Activated B cell treated with CpG ODN at 0.5 μM for 24 hours (primary cell): ENCODE measurements at regions not wholly inside any gene's neighbourhood (a gene's known extent, or its start where the extent isn't known, plus 50 kb on each side); places are given as distances from the start of the nearest gene placed in this dataset.

ENCODE experiments used
- ATAC-seq: fragments of 200-7000 bp; cut with Tn5 transposase; one replicate; pipeline ENCODE4 v1.10.0; 2021; ENCODE audit warnings: low read depth, mild to moderate bottlenecking, moderate library complexity
- CTCF ChIA-PET: fragments of 350-600 bp; sonication (Branson Sonifier 250); formaldehyde crosslinking; loops from one replicate; lab custom pipeline; 2021; ENCODE audit warnings: antibody characterized with exemption; lab: Charles Lee
- POLR2A ChIA-PET: fragments of 350-600 bp; sonication (Branson Sonifier 250); formaldehyde crosslinking; loops from one replicate; lab custom pipeline; 2021; ENCODE audit warnings: antibody characterized with exemption; lab: Charles Lee
- DNase-seq: peaks from one replicate; pipeline ENCODE4 v3.0.0; 2022
- H3K27ac Mint-ChIP-seq: one replicate; pipeline ENCODE4 v1.8.0; 2020; ENCODE audit warnings: mixed read lengths
- H3K27me3 Mint-ChIP-seq: one replicate; pipeline ENCODE4 v1.8.0; 2021; ENCODE audit warnings: mixed read lengths
- H3K36me3 Mint-ChIP-seq: one replicate; pipeline ENCODE4 v1.8.0; 2021; ENCODE audit warnings: low read depth, mixed read lengths
- H3K4me1 Mint-ChIP-seq: one replicate; pipeline ENCODE4 v1.8.0; 2021; ENCODE audit warnings: mixed read lengths
- H3K4me3 Mint-ChIP-seq: one replicate; pipeline ENCODE4 v1.8.0; 2020; ENCODE audit warnings: mild to moderate bottlenecking, mixed read lengths
- H3K9me3 Mint-ChIP-seq: one replicate; pipeline ENCODE4 v1.8.0; 2020; ENCODE audit warnings: mixed read lengths
- CTCF ChIP-seq: fragments of 200-600 bp; IDR thresholded peaks from one replicate; pipeline ENCODE4 v1.8.0; 2022; ENCODE audit warnings: antibody characterized with exemption, mild to moderate bottlenecking
- intact Hi-C: fragments of 100-400 bp; cut with micrococcal nuclease; formaldehyde crosslinking; loops from one replicate; pipeline ENCODE4 v1.15.1; 2024

- DNase-seq (no peak), ATAC-seq (no peak)
- H3K36me3 Mint-ChIP-seq, result no peaks in the 10 kb centered on the region
- POLR2A ChIA-PET, result no interaction called here
- H3K4me1 Mint-ChIP-seq, result no peaks in the 10 kb centered on the region
- no peak for TF ChIP-seq CTCF
- peaks cover 8% of the 10 kb centered on the region for H3K9me3 Mint-ChIP-seq
- H3K27me3 Mint-ChIP-seq, result no peaks in the 10 kb centered on the region
- intact Hi-C loops, result no loop called here
- CTCF ChIA-PET, result no interaction called here
- no peak overlapping the region for H3K4me3 Mint-ChIP-seq
- H3K27ac Mint-ChIP-seq, result no peak overlapping the region
Observed at GRCh38 chr9:11632691-11633090, 1019.9 kb upstream of the PTPRD start.

- CTCF ChIA-PET, result no interaction called here
- H3K9me3 Mint-ChIP-seq, result peaks cover 13% of the 10 kb centered on the region
- no peak overlapping the region for H3K27ac Mint-ChIP-seq
- no peaks in the 10 kb centered on the region for H3K4me1 Mint-ChIP-seq
- TF ChIP-seq CTCF, result no peak
- no peaks in the 10 kb centered on the region for H3K27me3 Mint-ChIP-seq
- H3K36me3 Mint-ChIP-seq, result no peaks in the 10 kb centered on the region
- POLR2A ChIA-PET, result no interaction called here
- ATAC-seq (no peak), DNase-seq (no peak)
- no peak overlapping the region for H3K4me3 Mint-ChIP-seq
- intact Hi-C loops, result no loop called here
Observed at GRCh38 chr9:11646831-11647230, 1034.0 kb upstream of the PTPRD start.

- Mint-ChIP-seq H3K27me3 (no peaks in the 10 kb centered on the region), H3K36me3 (no peaks in the 10 kb centered on the region), H3K4me3 (no peak overlapping the region), H3K4me1 (no peaks in the 10 kb centered on the region), H3K9me3 (peaks cover 8% of the 10 kb centered on the region), H3K27ac (no peak overlapping the region)
- DNase-seq (no peak), ATAC-seq (no peak)
- intact Hi-C loops, result loop anchor here (5.0 kb wide), 1 partner anchor 48 kb away; no protein-coding TSS in a partner anchor
- TF ChIP-seq CTCF, result no peak
- POLR2A ChIA-PET, result no interaction called here
- CTCF ChIA-PET, result no interaction called here
Observed at GRCh38 chr9:11653867-11654266, 1039.3 kb upstream of the TYRP1 start.

GRCh38 chr9:11663913-11664312 lies 1029.3 kb upstream of the TYRP1 start:
- ChIA-PET CTCF (no interaction called here), POLR2A (no interaction called here)
- ATAC-seq (no peak), DNase-seq (no peak)
- H3K27me3 Mint-ChIP-seq, result no peaks in the 10 kb centered on the region
- intact Hi-C loops, result no loop called here
- H3K27ac Mint-ChIP-seq, result no peak overlapping the region
- peaks cover 4% of the 10 kb centered on the region for H3K9me3 Mint-ChIP-seq
- H3K36me3 Mint-ChIP-seq, result no peaks in the 10 kb centered on the region
- no peak overlapping the region for H3K4me3 Mint-ChIP-seq
- no peak for TF ChIP-seq CTCF
- no peaks in the 10 kb centered on the region for H3K4me1 Mint-ChIP-seq

- POLR2A ChIA-PET, result no interaction called here
- TF ChIP-seq CTCF, result no peak
- no peak for DNase-seq
- Mint-ChIP-seq H3K27ac (no peak overlapping the region), H3K4me1 (no peaks in the 10 kb centered on the region), H3K9me3 (peaks cover 14% of the 10 kb centered on the region), H3K27me3 (no peaks in the 10 kb centered on the region), H3K4me3 (no peak overlapping the region), H3K36me3 (no peaks in the 10 kb centered on the region)
- CTCF ChIA-PET, result no interaction called here
- intact Hi-C loops, result no loop called here
- ATAC-seq, result no peak
Observed at GRCh38 chr9:11676821-11677220, 1016.4 kb upstream of the TYRP1 start.
